ENCODE measurements at regions not wholly inside any gene's neighbourhood (a gene's known extent, or its start where the extent isn't known, plus 50 kb on each side); places are given as distances from the start of the nearest gene placed in this dataset.

GRCh38 chr5:12911156-12911555 is 1006.9 kb upstream of the CTNND2 start:
- TF ChIP-seq POLR2AphosphoS5 (IDR thresholded peaks at IDR 0.05; ENCODE audit: low read depth) (no peak), JUNB (IDR thresholded peaks at IDR 0.05; ENCODE audit: unreplicated experiment) (no peak), CTCF (conservative IDR thresholded peaks at IDR 0.05; ENCODE audit: low read depth in 2 of 2) (no peak), CREB1 (CRISPR knock-in tag; IDR thresholded peaks at IDR 0.05; ENCODE audit: low read depth) (no peak), EZH2 (IDR thresholded peaks at IDR 0.05; ENCODE audit: low read depth, unreplicated experiment) (no peak), ETS1 (IDR thresholded peaks at IDR 0.05) (no peak), STAT1 (IDR thresholded peaks at IDR 0.05; ENCODE audit: unreplicated experiment) (no peak), ZNF331 (CRISPR knock-in tag; IDR thresholded peaks at IDR 0.05; ENCODE audit: low read depth) (no peak), NANOG (IDR thresholded peaks at IDR 0.05; ENCODE audit: borderline replicate concordance) (no peak)
- TF ChIP-seq, protein P1, sequence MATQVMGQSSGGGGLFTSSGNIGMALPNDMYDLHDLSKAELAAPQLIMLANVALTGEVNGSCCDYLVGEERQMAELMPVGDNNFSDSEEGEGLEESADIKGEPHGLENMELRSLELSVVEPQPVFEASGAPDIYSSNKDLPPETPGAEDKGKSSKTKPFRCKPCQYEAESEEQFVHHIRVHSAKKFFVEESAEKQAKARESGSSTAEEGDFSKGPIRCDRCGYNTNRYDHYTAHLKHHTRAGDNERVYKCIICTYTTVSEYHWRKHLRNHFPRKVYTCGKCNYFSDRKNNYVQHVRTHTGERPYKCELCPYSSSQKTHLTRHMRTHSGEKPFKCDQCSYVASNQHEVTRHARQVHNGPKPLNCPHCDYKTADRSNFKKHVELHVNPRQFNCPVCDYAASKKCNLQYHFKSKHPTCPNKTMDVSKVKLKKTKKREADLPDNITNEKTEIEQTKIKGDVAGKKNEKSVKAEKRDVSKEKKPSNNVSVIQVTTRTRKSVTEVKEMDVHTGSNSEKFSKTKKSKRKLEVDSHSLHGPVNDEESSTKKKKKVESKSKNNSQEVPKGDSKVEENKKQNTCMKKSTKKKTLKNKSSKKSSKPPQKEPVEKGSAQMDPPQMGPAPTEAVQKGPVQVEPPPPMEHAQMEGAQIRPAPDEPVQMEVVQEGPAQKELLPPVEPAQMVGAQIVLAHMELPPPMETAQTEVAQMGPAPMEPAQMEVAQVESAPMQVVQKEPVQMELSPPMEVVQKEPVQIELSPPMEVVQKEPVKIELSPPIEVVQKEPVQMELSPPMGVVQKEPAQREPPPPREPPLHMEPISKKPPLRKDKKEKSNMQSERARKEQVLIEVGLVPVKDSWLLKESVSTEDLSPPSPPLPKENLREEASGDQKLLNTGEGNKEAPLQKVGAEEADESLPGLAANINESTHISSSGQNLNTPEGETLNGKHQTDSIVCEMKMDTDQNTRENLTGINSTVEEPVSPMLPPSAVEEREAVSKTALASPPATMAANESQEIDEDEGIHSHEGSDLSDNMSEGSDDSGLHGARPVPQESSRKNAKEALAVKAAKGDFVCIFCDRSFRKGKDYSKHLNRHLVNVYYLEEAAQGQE (IDR thresholded peaks at IDR 0.05; ENCODE audit: unreplicated experiment): no peak

Data from GM23338 (cell line).